Stomach (tissue), 8 donors: ENCODE measurements at regions not wholly inside any gene's neighbourhood (a gene's known extent, or its start where the extent isn't known, plus 50 kb on each side); places are given as distances from the start of the nearest gene placed in this dataset.

Source experiments
- DNase-seq, 2 donors: peaks; one replicate each; pipeline versions ENCODE4 v3.0.0 to v3.0.0-alpha.2; 2013 to 2019
- H3K27ac ChIP-seq, 5 donors: fragments of 200-600 bp in 4 of 5; sonication (generic) in 4 of 5; one replicate each; pipeline ENCODE4 v1.5.1; 2013 to 2019; ENCODE audit warnings: mild to moderate bottlenecking in 1 of 5, moderate library complexity in 1 of 5
- H3K27me3 ChIP-seq, 3 donors: fragments of 200-600 bp; sonication (generic); one replicate each; pipeline ENCODE4 v1.5.1; 2017 to 2019; ENCODE audit warnings: mixed run types in 1 of 3
- H3K36me3 ChIP-seq, 4 donors: fragments of 200-600 bp; sonication (generic); 1 replicate in 3 of 4; 2 replicates in 1 of 4; pipeline ENCODE4 v1.5.1; 2016 to 2019
- H3K4me1 ChIP-seq, 4 donors: fragments of 200-600 bp; sonication (generic); one replicate each; pipeline ENCODE4 v1.5.1; 2016 to 2019
- H3K4me3 ChIP-seq, 4 donors: fragments of 200-600 bp; sonication (generic) in 3 of 4; one replicate each; pipeline ENCODE4 v1.5.1; 2016 to 2019; ENCODE audit warnings: mild to moderate bottlenecking in 1 of 4
- H3K9me3 ChIP-seq, 4 donors: fragments of 200-600 bp; sonication (generic); one replicate each; pipeline ENCODE4 v1.5.1; 2016 to 2019
- CTCF ChIP-seq, 7 experiments: fragments of 450-650 bp in 4 of 7; fragments of 200-600 bp in 3 of 7; sonication (generic) in 3 of 7; IDR thresholded peaks; one replicate each; pipeline ENCODE4 v1.5.1; 2016 to 2019; ENCODE audit warnings: antibody characterized with exemption in 7 of 7, control low read depth in 2 of 7, mild to moderate bottlenecking in 1 of 7
- EP300 ChIP-seq: sonication (generic); formaldehyde crosslinking; IDR thresholded peaks from one replicate; pipeline ENCODE4 v1.6.1; 2017; ENCODE audit warnings: antibody characterized with exemption
- POLR2A ChIP-seq, 4 donors: fragments of 450-650 bp; IDR thresholded peaks; one replicate each; pipeline ENCODE4 v1.6.1; 2016; ENCODE audit warnings: antibody characterized with exemption in 4 of 4, control low read depth in 2 of 4, mild to moderate bottlenecking in 1 of 4, moderate library complexity in 1 of 4
- POLR2AphosphoS5 ChIP-seq, 3 donors: sonication (generic); formaldehyde crosslinking; IDR thresholded peaks; one replicate each; pipeline ENCODE4 v1.6.1; 2016; ENCODE audit warnings: antibody characterized with exemption in 3 of 3
- WGBS, 5 donors: extraction: QIAGEN DNeasy Blood & Tissue Kit in 3 of 5; methylation state at CpG; one replicate each; pipeline versions ENCODE4 v1.1.5 to v1.1.7; 2013 to 2018; 5-methylcytosine and 5-hydroxymethylcytosine counted together
- intact Hi-C: fragments of 100-400 bp; cut with DNase I; formaldehyde crosslinking; loops from one replicate; pipeline ENCODE4 v1.15.1; 2023; ENCODE audit warnings: low total_unique reads
- donor health status: healthy with polysubstance abuse.
- donor health status: Bipolar disorder and iron deficiency.
- donor health status: healthy.

GRCh38 chr5:93117751-93118531 is 463.1 kb downstream of the NR2F1-AS1 start:
- H3K4me3 ChIP-seq: no peak overlapping the region
- TF ChIP-seq CTCF (IDR thresholded peaks at IDR 0.05): no peak
- TF ChIP-seq POLR2AphosphoS5 (IDR thresholded peaks at IDR 0.05): no peak
- no peak for TF ChIP-seq POLR2A (IDR thresholded peaks at IDR 0.05)
- no peak for TF ChIP-seq EP300
- no peaks in the 10 kb centered on the region for H3K27me3 ChIP-seq
- H3K36me3 ChIP-seq: no peaks in the 10 kb centered on the region
- no peak for DNase-seq
- H3K4me1 ChIP-seq: no peaks in the 10 kb centered on the region
- H3K9me3 ChIP-seq: no peaks in the 10 kb centered on the region
- WGBS, 5 donors: 47 to 69% (median 63%) methylated on average over 2 of the region's 2 CpGs
- H3K27ac ChIP-seq: no peak overlapping the region
- intact Hi-C loops: no loop called here

GRCh38 chr5:93107805-93108520 is 473.1 kb downstream of the NR2F1-AS1 start:
- Histone ChIP-seq H3K36me3 (no peaks in the 10 kb centered on the region), H3K9me3 (no peaks in the 10 kb centered on the region), H3K27me3 (no peaks in the 10 kb centered on the region), H3K4me1 (peaks cover 0 to 18% (median 8%) of the 10 kb centered on the region in 4 donors), H3K27ac (peak overlapping the region in 2 of 5 donors; percentile 7 to 25), H3K4me3 (no peak overlapping the region)
- DNase-seq: no peak
- 46 to 56% (median 49%) methylated on average over 4 of the region's 4 CpGs for WGBS, 5 donors
- no peak for TF ChIP-seq POLR2AphosphoS5 (IDR thresholded peaks at IDR 0.05)
- TF ChIP-seq CTCF (IDR thresholded peaks at IDR 0.05): no peak
- TF ChIP-seq EP300: no peak
- TF ChIP-seq POLR2A (IDR thresholded peaks at IDR 0.05): no peak
- intact Hi-C loops: no loop called here

- no peaks in the 10 kb centered on the region for H3K27me3 ChIP-seq
- peak in 1 of 2 donors; percentile 29 for DNase-seq
- H3K4me3 ChIP-seq: no peak overlapping the region
- no peaks in the 10 kb centered on the region for H3K36me3 ChIP-seq
- 21 to 86% (median 26%) methylated on average over 1 of the region's 1 CpG for WGBS, 5 donors
- no peak overlapping the region for H3K27ac ChIP-seq
- H3K4me1 ChIP-seq: peaks cover 0 to 18% (median 8%) of the 10 kb centered on the region in 4 donors
- H3K9me3 ChIP-seq: no peaks in the 10 kb centered on the region
- intact Hi-C loops: no loop called here
- TF ChIP-seq POLR2A (IDR thresholded peaks at IDR 0.05) (no peak), CTCF (IDR thresholded peaks at IDR 0.05) (no peak), EP300 (no peak), POLR2AphosphoS5 (IDR thresholded peaks at IDR 0.05) (no peak)
Measured at GRCh38 chr5:93107141-93107540, 473.9 kb downstream of the NR2F1-AS1 start.

GRCh38 chr5:93101661-93102060 is 479.4 kb downstream of the NR2F1-AS1 start:
- intact Hi-C loops: no loop called here
- H3K27me3 ChIP-seq: no peaks in the 10 kb centered on the region
- H3K27ac ChIP-seq: no peak overlapping the region
- H3K4me3 ChIP-seq: no peak overlapping the region
- WGBS, 5 donors: 95 to 99% (median 97%) methylated on average over 2 of the region's 2 CpGs
- no peak for DNase-seq
- no peaks in the 10 kb centered on the region for H3K9me3 ChIP-seq
- H3K4me1 ChIP-seq: peaks cover 0 to under 1% (median 0%) of the 10 kb centered on the region in 4 donors
- TF ChIP-seq POLR2AphosphoS5 (IDR thresholded peaks at IDR 0.05): no peak
- TF ChIP-seq CTCF (IDR thresholded peaks at IDR 0.05): no peak
- no peak for TF ChIP-seq POLR2A (IDR thresholded peaks at IDR 0.05)
- TF ChIP-seq EP300: no peak
- no peaks in the 10 kb centered on the region for H3K36me3 ChIP-seq
